HEK293 (cell line): ENCODE measurements at regions not wholly inside any gene's neighbourhood (a gene's known extent, or its start where the extent isn't known, plus 50 kb on each side); places are given as distances from the start of the nearest gene placed in this dataset.
"Not testable (repeated sequence)": the region's sequence is repeated elsewhere in the genome, so short reads cannot be mapped to it uniquely, and the experiment has no call there.

Source experiments
- KLF10 ChIP-seq: fragments of 450-650 bp; IDR thresholded peaks from 2 replicates; pipeline ENCODE4 v1.5.1; 2018; ENCODE audit warnings: missing biosample characterization, mild to moderate bottlenecking, missing genetic modification characterization
- YY1 ChIP-seq: fragments of 450-650 bp; formaldehyde crosslinking; IDR thresholded peaks from 2 replicates; pipeline ENCODE4 v1.5.1; 2018; ENCODE audit warnings: missing biosample characterization, missing genetic modification characterization
- ZNF121 ChIP-seq: fragments of 450-650 bp; formaldehyde crosslinking; IDR thresholded peaks from 2 replicates; pipeline ENCODE4 v1.5.1; 2016; ENCODE audit warnings: missing biosample characterization, missing genetic modification characterization
- ZNF2 ChIP-seq: fragments of 450-650 bp; formaldehyde crosslinking; IDR thresholded peaks from 2 replicates; pipeline ENCODE4 v1.5.1; 2016; ENCODE audit warnings: missing biosample characterization, missing genetic modification characterization
- ZNF514 ChIP-seq: fragments of 450-650 bp; formaldehyde crosslinking; IDR thresholded peaks from 2 replicates; pipeline ENCODE4 v1.5.1; 2016; ENCODE audit warnings: missing biosample characterization, missing genetic modification characterization
- ZNF548 ChIP-seq: fragments of 450-650 bp; formaldehyde crosslinking; IDR thresholded peaks from 2 replicates; pipeline ENCODE4 v1.5.1; 2016; ENCODE audit warnings: missing biosample characterization, missing genetic modification characterization
- ZNF561 ChIP-seq: fragments of 450-650 bp; IDR thresholded peaks from 2 replicates; pipeline ENCODE4 v1.5.1; 2018; ENCODE audit warnings: missing biosample characterization, missing genetic modification characterization, borderline replicate concordance
- ZNF629 ChIP-seq: fragments of 450-650 bp; formaldehyde crosslinking; IDR thresholded peaks from 2 replicates; pipeline ENCODE4 v1.5.1; 2017; ENCODE audit warnings: missing biosample characterization, missing genetic modification characterization
- ZNF707 ChIP-seq: fragments of 450-650 bp; formaldehyde crosslinking; IDR thresholded peaks from 2 replicates; pipeline ENCODE4 v1.5.1; 2016; ENCODE audit warnings: missing biosample characterization, missing genetic modification characterization
- TF ChIP-seq, protein P1 (sequence below): fragments of 450-650 bp; formaldehyde crosslinking; IDR thresholded peaks from 2 replicates; pipeline ENCODE4 v1.5.1; 2016; ENCODE audit warnings: missing biosample characterization, missing genetic modification characterization
- TF ChIP-seq, protein P2 (sequence below): fragments of 450-650 bp; formaldehyde crosslinking; IDR thresholded peaks from 2 replicates; pipeline ENCODE4 v1.5.1; 2016; ENCODE audit warnings: missing biosample characterization, missing genetic modification characterization
- TF ChIP-seq, protein P3 (sequence below): fragments of 450-650 bp; formaldehyde crosslinking; IDR thresholded peaks from 2 replicates; pipeline ENCODE4 v1.5.1; 2017; ENCODE audit warnings: missing biosample characterization, mild to moderate bottlenecking, missing genetic modification characterization, moderate library complexity
- TF ChIP-seq, protein P4 (sequence below): fragments of 450-650 bp; IDR thresholded peaks from 2 replicates; pipeline ENCODE4 v1.5.1; 2018; ENCODE audit warnings: missing biosample characterization, mild to moderate bottlenecking, missing genetic modification characterization
- TF ChIP-seq, protein P5 (sequence below): fragments of 450-650 bp; formaldehyde crosslinking; IDR thresholded peaks from 2 replicates; pipeline ENCODE4 v1.5.1; 2016; ENCODE audit warnings: missing biosample characterization, missing genetic modification characterization

DNA sequence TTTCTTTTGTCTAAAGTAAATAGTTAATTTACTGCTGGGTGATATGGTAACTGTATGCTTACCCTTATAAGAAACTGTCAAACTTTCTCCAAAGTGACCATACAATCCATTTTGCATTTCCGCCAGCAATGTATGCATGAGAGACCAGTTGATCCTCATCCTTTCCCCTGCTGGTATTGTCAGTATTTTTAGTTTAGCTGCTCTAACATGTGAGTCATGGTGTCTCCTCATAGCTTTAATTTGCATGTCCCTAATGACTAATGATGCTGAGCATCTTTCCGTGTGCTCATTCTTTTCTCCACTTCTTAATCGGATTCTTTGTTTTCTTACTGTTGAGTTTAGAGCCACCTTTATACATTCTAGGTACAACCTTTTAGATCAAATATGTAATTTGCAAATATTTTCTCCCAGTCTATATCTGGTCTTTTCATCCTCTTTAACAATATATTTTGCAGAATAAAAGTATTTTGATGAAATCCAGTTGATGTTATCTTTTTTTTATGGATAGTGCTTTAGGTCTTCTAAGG lies 379.9 kb downstream of the BCL2L11 start:
- not testable (repeated sequence) for TF ChIP-seq ZNF629 (tag by site-specific recombination); KLF10; ZNF121 (tag by site-specific recombination); ZNF2; ZNF514 (tag by site-specific recombination); YY1 (tag by site-specific recombination); ZNF707 (tag by site-specific recombination); ZNF548 (tag by site-specific recombination); ZNF561 (tag by site-specific recombination)
- TF ChIP-seq, protein P1, sequence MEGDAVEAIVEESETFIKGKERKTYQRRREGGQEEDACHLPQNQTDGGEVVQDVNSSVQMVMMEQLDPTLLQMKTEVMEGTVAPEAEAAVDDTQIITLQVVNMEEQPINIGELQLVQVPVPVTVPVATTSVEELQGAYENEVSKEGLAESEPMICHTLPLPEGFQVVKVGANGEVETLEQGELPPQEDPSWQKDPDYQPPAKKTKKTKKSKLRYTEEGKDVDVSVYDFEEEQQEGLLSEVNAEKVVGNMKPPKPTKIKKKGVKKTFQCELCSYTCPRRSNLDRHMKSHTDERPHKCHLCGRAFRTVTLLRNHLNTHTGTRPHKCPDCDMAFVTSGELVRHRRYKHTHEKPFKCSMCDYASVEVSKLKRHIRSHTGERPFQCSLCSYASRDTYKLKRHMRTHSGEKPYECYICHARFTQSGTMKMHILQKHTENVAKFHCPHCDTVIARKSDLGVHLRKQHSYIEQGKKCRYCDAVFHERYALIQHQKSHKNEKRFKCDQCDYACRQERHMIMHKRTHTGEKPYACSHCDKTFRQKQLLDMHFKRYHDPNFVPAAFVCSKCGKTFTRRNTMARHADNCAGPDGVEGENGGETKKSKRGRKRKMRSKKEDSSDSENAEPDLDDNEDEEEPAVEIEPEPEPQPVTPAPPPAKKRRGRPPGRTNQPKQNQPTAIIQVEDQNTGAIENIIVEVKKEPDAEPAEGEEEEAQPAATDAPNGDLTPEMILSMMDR (tag by site-specific recombination): not testable (repeated sequence)
- TF ChIP-seq, protein P2, sequence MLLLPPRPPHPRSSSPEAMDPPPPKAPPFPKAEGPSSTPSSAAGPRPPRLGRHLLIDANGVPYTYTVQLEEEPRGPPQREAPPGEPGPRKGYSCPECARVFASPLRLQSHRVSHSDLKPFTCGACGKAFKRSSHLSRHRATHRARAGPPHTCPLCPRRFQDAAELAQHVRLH (tag by site-specific recombination): not testable (repeated sequence)
- TF ChIP-seq, protein P3, sequence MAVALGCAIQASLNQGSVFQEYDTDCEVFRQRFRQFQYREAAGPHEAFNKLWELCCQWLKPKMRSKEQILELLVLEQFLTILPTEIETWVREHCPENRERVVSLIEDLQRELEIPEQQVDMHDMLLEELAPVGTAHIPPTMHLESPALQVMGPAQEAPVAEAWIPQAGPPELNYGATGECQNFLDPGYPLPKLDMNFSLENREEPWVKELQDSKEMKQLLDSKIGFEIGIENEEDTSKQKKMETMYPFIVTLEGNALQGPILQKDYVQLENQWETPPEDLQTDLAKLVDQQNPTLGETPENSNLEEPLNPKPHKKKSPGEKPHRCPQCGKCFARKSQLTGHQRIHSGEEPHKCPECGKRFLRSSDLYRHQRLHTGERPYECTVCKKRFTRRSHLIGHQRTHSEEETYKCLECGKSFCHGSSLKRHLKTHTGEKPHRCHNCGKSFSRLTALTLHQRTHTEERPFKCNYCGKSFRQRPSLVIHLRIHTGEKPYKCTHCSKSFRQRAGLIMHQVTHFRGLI (tag by site-specific recombination): not testable (repeated sequence)
- TF ChIP-seq, protein P4, sequence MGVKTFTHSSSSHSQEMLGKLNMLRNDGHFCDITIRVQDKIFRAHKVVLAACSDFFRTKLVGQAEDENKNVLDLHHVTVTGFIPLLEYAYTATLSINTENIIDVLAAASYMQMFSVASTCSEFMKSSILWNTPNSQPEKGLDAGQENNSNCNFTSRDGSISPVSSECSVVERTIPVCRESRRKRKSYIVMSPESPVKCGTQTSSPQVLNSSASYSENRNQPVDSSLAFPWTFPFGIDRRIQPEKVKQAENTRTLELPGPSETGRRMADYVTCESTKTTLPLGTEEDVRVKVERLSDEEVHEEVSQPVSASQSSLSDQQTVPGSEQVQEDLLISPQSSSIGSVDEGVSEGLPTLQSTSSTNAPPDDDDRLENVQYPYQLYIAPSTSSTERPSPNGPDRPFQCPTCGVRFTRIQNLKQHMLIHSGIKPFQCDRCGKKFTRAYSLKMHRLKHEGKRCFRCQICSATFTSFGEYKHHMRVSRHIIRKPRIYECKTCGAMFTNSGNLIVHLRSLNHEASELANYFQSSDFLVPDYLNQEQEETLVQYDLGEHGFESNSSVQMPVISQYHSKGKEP (tag by site-specific recombination): not testable (repeated sequence)
- TF ChIP-seq, protein P5, sequence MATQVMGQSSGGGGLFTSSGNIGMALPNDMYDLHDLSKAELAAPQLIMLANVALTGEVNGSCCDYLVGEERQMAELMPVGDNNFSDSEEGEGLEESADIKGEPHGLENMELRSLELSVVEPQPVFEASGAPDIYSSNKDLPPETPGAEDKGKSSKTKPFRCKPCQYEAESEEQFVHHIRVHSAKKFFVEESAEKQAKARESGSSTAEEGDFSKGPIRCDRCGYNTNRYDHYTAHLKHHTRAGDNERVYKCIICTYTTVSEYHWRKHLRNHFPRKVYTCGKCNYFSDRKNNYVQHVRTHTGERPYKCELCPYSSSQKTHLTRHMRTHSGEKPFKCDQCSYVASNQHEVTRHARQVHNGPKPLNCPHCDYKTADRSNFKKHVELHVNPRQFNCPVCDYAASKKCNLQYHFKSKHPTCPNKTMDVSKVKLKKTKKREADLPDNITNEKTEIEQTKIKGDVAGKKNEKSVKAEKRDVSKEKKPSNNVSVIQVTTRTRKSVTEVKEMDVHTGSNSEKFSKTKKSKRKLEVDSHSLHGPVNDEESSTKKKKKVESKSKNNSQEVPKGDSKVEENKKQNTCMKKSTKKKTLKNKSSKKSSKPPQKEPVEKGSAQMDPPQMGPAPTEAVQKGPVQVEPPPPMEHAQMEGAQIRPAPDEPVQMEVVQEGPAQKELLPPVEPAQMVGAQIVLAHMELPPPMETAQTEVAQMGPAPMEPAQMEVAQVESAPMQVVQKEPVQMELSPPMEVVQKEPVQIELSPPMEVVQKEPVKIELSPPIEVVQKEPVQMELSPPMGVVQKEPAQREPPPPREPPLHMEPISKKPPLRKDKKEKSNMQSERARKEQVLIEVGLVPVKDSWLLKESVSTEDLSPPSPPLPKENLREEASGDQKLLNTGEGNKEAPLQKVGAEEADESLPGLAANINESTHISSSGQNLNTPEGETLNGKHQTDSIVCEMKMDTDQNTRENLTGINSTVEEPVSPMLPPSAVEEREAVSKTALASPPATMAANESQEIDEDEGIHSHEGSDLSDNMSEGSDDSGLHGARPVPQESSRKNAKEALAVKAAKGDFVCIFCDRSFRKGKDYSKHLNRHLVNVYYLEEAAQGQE (tag by site-specific recombination): not testable (repeated sequence)
